ENCODE measurements at regions not wholly inside any gene's neighbourhood (a gene's known extent, or its start where the extent isn't known, plus 50 kb on each side); places are given as distances from the start of the nearest gene placed in this dataset.
A peak's percentile ranks its signal among the peaks of the same experiment; 100 is the strongest.

DNA sequence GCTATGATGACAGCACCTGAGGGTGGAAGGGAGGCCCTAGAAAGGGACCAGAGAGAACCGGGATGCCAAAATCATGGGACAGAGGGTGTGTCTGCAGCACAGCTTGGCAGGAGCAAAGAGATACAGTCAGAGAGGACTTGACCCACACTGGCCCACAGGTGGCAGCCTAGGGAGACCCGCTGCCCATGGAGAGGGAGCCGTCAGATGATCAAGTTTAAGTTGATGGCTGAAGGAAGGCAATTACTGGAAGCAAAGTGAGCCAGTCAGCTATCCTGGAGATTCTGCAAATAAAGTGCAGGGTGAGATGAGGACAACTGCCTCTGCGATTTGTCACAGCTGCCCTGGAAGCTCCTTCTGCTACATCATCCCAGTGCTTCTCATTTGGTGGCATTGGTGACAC is 74.0 kb downstream of the CMPK2 start:
- TF ChIP-seq, protein P1, sequence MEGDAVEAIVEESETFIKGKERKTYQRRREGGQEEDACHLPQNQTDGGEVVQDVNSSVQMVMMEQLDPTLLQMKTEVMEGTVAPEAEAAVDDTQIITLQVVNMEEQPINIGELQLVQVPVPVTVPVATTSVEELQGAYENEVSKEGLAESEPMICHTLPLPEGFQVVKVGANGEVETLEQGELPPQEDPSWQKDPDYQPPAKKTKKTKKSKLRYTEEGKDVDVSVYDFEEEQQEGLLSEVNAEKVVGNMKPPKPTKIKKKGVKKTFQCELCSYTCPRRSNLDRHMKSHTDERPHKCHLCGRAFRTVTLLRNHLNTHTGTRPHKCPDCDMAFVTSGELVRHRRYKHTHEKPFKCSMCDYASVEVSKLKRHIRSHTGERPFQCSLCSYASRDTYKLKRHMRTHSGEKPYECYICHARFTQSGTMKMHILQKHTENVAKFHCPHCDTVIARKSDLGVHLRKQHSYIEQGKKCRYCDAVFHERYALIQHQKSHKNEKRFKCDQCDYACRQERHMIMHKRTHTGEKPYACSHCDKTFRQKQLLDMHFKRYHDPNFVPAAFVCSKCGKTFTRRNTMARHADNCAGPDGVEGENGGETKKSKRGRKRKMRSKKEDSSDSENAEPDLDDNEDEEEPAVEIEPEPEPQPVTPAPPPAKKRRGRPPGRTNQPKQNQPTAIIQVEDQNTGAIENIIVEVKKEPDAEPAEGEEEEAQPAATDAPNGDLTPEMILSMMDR (IDR thresholded peaks at IDR 0.05): peak; percentile 8; the same call in 1 of the 2 replicates
- no peak for TF ChIP-seq POLR2AphosphoS5 (IDR thresholded peaks at IDR 0.05; ENCODE audit: low read depth, low read length)
- TF ChIP-seq SIN3A (IDR thresholded peaks at IDR 0.05; ENCODE audit: borderline replicate concordance, insufficient read depth, low read depth, low read length): no peak
- TF ChIP-seq, protein P2, sequence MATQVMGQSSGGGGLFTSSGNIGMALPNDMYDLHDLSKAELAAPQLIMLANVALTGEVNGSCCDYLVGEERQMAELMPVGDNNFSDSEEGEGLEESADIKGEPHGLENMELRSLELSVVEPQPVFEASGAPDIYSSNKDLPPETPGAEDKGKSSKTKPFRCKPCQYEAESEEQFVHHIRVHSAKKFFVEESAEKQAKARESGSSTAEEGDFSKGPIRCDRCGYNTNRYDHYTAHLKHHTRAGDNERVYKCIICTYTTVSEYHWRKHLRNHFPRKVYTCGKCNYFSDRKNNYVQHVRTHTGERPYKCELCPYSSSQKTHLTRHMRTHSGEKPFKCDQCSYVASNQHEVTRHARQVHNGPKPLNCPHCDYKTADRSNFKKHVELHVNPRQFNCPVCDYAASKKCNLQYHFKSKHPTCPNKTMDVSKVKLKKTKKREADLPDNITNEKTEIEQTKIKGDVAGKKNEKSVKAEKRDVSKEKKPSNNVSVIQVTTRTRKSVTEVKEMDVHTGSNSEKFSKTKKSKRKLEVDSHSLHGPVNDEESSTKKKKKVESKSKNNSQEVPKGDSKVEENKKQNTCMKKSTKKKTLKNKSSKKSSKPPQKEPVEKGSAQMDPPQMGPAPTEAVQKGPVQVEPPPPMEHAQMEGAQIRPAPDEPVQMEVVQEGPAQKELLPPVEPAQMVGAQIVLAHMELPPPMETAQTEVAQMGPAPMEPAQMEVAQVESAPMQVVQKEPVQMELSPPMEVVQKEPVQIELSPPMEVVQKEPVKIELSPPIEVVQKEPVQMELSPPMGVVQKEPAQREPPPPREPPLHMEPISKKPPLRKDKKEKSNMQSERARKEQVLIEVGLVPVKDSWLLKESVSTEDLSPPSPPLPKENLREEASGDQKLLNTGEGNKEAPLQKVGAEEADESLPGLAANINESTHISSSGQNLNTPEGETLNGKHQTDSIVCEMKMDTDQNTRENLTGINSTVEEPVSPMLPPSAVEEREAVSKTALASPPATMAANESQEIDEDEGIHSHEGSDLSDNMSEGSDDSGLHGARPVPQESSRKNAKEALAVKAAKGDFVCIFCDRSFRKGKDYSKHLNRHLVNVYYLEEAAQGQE (IDR thresholded peaks at IDR 0.05; ENCODE audit: insufficient read depth in 1 of 2, low read depth in 2 of 2, low read length in 1 of 2): no peak
- TF ChIP-seq TCF7L2 (IDR thresholded peaks at IDR 0.05; ENCODE audit: low read depth, low read length): no peak
